AG09319 (cell line): ENCODE measurements at regions not wholly inside any gene's neighbourhood (a gene's known extent, or its start where the extent isn't known, plus 50 kb on each side); places are given as distances from the start of the nearest gene placed in this dataset.

Experiments
- DNase-seq: peaks from one replicate; pipeline ENCODE4 v3.0.0-alpha.2; 2010; ENCODE audit warnings: low read depth; ENCODE audit errors: extremely low read depth
- TF ChIP-seq, protein P1 (sequence below): IDR thresholded peaks from 2 replicates; pipeline ENCODE4 v1.5.1; 2011; ENCODE audit warnings: low read depth, mild to moderate bottlenecking, inconsistent platforms, low read length, moderate library complexity

DNA sequence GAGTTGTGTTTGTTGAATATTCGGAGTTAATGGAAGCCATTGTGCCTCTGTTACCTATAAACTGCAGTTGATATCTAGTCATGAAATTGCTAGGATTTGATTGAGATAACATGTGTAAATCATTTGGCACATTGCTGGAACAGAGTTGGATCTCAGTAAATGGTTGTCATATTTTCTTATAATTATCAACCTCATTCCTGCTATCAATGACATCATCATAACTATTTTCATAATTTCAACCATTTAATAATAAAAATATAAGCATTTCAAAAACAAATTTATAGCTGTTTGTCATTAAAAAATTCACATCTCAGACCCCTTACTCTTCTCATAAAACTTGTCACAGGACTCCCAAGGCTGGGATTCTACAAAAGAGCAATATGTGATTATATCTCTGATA lies 133.4 kb downstream of the PTGER3 start:
- no peak for DNase-seq
- TF ChIP-seq, protein P1, sequence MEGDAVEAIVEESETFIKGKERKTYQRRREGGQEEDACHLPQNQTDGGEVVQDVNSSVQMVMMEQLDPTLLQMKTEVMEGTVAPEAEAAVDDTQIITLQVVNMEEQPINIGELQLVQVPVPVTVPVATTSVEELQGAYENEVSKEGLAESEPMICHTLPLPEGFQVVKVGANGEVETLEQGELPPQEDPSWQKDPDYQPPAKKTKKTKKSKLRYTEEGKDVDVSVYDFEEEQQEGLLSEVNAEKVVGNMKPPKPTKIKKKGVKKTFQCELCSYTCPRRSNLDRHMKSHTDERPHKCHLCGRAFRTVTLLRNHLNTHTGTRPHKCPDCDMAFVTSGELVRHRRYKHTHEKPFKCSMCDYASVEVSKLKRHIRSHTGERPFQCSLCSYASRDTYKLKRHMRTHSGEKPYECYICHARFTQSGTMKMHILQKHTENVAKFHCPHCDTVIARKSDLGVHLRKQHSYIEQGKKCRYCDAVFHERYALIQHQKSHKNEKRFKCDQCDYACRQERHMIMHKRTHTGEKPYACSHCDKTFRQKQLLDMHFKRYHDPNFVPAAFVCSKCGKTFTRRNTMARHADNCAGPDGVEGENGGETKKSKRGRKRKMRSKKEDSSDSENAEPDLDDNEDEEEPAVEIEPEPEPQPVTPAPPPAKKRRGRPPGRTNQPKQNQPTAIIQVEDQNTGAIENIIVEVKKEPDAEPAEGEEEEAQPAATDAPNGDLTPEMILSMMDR, result no peak

GRCh38 chr1:70915258-70916033 lies 132.2 kb downstream of the PTGER3 start:
- TF ChIP-seq, protein P1, result no peak
- no peak for DNase-seq

DNA sequence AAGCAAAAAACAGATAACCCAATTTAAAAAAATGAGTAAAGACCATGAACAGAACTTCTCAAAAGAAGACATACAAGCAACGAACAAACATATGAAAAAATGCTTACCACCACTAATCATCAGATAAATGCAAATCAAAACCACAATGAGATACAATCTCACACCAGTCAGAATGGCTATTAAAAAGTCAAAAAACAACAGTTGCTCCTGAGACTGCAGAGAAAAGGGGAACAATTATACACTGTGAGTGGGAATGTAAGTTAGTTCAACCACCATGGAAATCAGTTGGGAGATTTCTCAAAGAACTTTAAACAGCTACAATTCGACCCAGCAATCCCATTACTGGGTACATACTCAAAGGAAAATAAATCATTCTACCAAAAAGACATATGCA lies 131.6 kb downstream of the PTGER3 start:
- no peak for DNase-seq
- TF ChIP-seq, protein P1, result no peak

DNA sequence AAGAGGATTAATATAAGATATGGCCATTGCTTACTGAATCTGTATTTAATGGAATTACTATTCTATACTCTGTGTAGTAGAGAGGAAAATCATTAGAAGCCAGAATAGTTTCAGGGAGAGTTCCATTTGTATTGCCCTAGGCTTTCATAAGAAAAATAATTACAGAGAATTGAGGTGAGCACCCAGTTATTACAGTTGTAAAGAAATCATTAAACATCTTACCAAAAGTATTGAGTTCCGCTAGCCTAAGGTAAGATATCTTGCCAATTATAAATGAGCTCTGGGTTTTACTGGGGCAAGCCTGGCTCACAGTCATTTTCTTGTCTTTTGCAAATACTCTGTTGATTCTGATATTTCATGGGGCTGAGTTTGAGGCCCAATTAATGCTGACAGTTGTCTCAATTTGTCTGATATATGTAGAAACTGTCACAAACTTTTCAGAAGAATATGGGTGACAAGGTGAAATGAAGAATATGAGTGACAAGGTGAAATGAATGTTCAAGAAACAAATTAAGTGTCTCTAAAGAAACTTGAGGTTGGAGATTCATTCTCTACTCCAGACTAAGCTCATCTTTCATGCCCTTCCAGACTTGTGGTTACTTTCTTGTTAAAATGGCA lies 127.8 kb downstream of the PTGER3 start:
- no peak for DNase-seq
- TF ChIP-seq, protein P1, result no peak
